Endothelial cell of umbilical vein (primary cell): ENCODE measurements at regions not wholly inside any gene's neighbourhood (a gene's known extent, or its start where the extent isn't known, plus 50 kb on each side); places are given as distances from the start of the nearest gene placed in this dataset.

Experiments used
- CTCF ChIP-seq, 2 donors: IDR thresholded peaks; 1 replicate in 1 of 2; 2 replicates in 1 of 2; pipeline ENCODE4 v1.5.1; 2011; ENCODE audit warnings: low read length in 2 of 2, mild to moderate bottlenecking in 2 of 2, moderate library complexity in 2 of 2, control low read depth in 1 of 2, inconsistent platforms in 1 of 2, low read depth in 1 of 2; ENCODE audit not compliant: insufficient read depth in 1 of 2; ENCODE audit errors: extremely low read depth in 1 of 2
- EZH2 ChIP-seq: IDR thresholded peaks from 2 replicates; pipeline ENCODE4 v1.6.1; 2012; ENCODE audit warnings: borderline replicate concordance, low read depth, mild to moderate bottlenecking, moderate library complexity, low read length, inconsistent platforms; ENCODE audit not compliant: severe bottlenecking
- FOS ChIP-seq: IDR thresholded peaks from 2 replicates; pipeline ENCODE4 v1.6.1; 2011; ENCODE audit warnings: mild to moderate bottlenecking, low read length, moderate library complexity, borderline replicate concordance; ENCODE audit not compliant: insufficient read depth
- GATA2 ChIP-seq: IDR thresholded peaks from 2 replicates; pipeline ENCODE4 v1.7.0; 2011; ENCODE audit warnings: low read depth, mild to moderate bottlenecking, moderate library complexity, mixed read lengths, low read length; ENCODE audit not compliant: insufficient read length, insufficient read depth
- JUN ChIP-seq: IDR thresholded peaks from 2 replicates; pipeline ENCODE4 v1.6.1; 2011; ENCODE audit warnings: borderline replicate concordance, low read depth; ENCODE audit not compliant: insufficient read length, insufficient read depth
- MYC ChIP-seq: IDR thresholded peaks from one replicate; pipeline ENCODE4 v1.6.1; 2011; ENCODE audit warnings: mild to moderate bottlenecking, low read depth, low read length
- POLR2A ChIP-seq: IDR thresholded peaks from 2 replicates; pipeline ENCODE4 v1.6.1; 2012; ENCODE audit warnings: low read depth, mild to moderate bottlenecking, control low read depth, low read length
- POLR2AphosphoS5 ChIP-seq: IDR thresholded peaks from 2 replicates; pipeline ENCODE4 v1.6.1; 2012; ENCODE audit warnings: low read depth, mild to moderate bottlenecking, control low read depth, low read length, moderate library complexity; ENCODE audit not compliant: insufficient read depth

- TF ChIP-seq CTCF (IDR thresholded peaks at IDR 0.05; ENCODE audit: extremely low read depth in 1 of 2, insufficient read depth in 1 of 2, low read depth in 1 of 2, low read length in 2 of 2), result no peak
- TF ChIP-seq EZH2, result no peak
- TF ChIP-seq POLR2A, result peak; percentile 55
- peak; percentile 100 for TF ChIP-seq GATA2
- TF ChIP-seq MYC, result no peak
- peak; percentile 81 for TF ChIP-seq POLR2AphosphoS5
- TF ChIP-seq JUN, result peak; percentile 89
- peak; percentile 87 for TF ChIP-seq FOS
Measured at GRCh38 chr18:71036783-71037182, 747.9 kb downstream of the SOCS6 start.
